HAP-1 (cell line): ENCODE measurements at regions not wholly inside any gene's neighbourhood (a gene's known extent, or its start where the extent isn't known, plus 50 kb on each side); places are given as distances from the start of the nearest gene placed in this dataset.

Source experiments
- DNase-seq, 2 experiments: peaks; one replicate each; pipeline ENCODE4 v3.0.0-alpha.2; 2016 to 2020; ENCODE audit warnings: low spot score in 2 of 2
- H3K27me3 ChIP-seq: fragments of 250-450 bp; sonication (Bioruptor Pico); 2 replicates; pipeline ENCODE4 v1.5.1; 2020; ENCODE audit warnings: low read depth, mild to moderate bottlenecking, moderate library complexity
- H3K36me3 ChIP-seq: fragments of 250-450 bp; sonication (Bioruptor Pico); replicated peaks from 2 replicates; pipeline ENCODE4 v1.5.1; 2020; ENCODE audit warnings: mild to moderate bottlenecking
- H3K4me1 ChIP-seq: fragments of 250-450 bp; sonication (Bioruptor Pico); 2 replicates; pipeline ENCODE4 v1.5.1; 2020; ENCODE audit warnings: mild to moderate bottlenecking
- H3K4me3 ChIP-seq: fragments of 250-450 bp; sonication (Bioruptor Pico); 2 replicates; pipeline ENCODE4 v1.5.1; 2020; ENCODE audit warnings: mild to moderate bottlenecking, moderate library complexity
- H3K9me3 ChIP-seq: fragments of 250-450 bp; sonication (Bioruptor Pico); 2 replicates; pipeline ENCODE4 v1.5.1; 2020; ENCODE audit warnings: mild to moderate bottlenecking, moderate library complexity
- in situ Hi-C: fragments of 300-500 bp; cut with MboI; formaldehyde crosslinking; loops from 3 replicates; pipeline ENCODE4 v1.14.3; 2020; ENCODE audit warnings: low sequenced_read_pairs, inconsistent platforms, mixed read lengths

DNA sequence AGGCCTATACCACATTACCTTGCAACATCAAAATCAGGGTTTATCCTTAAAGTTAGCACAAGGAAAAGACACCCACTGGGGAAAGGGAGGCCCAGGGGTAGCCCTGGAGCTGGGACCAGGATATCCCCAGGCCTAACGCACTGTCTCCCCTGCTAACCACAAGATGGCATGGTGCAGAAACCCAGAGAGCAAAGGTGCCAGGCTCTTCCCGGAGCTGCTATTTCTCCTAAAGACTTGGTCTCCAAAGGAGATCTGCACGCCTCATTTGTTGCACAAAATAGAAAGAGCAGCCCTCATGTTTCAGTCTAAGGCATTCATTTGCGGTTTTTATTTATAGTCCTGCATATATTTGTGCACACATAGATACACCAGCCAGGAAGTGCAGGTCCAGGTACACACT, 408.6 kb downstream of the SOX9 start:
- no peaks in the 10 kb centered on the region for H3K36me3 ChIP-seq
- no peak for DNase-seq
- no peaks in the 10 kb centered on the region for H3K9me3 ChIP-seq
- no peak overlapping the region for H3K4me3 ChIP-seq
- in situ Hi-C loops = no loop called here
- H3K27me3 ChIP-seq = no peaks in the 10 kb centered on the region
- no peaks in the 10 kb centered on the region for H3K4me1 ChIP-seq

DNA sequence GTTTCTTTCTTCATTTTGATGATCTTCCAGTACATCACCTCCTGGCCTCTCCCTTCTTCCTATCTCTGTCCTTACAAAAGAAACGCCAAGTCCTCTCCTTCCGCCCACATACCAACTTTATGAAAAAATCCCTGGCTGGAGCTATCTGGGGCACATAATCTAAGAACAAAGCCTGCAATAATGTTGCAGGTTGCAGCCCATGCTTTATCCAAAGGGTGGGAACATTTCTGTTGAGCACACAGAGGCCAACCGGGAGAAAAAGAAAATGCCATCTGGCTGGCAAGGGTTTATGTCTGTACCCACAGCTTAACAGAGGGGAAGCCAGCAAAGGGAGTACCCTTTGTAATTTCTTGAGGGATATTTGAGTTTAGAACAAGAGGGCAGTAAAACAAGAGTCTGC, 409.6 kb downstream of the SOX9 start:
- DNase-seq = no peak
- no peak overlapping the region for H3K4me3 ChIP-seq
- no peaks in the 10 kb centered on the region for H3K4me1 ChIP-seq
- no peaks in the 10 kb centered on the region for H3K9me3 ChIP-seq
- in situ Hi-C loops = no loop called here
- H3K27me3 ChIP-seq = no peaks in the 10 kb centered on the region
- H3K36me3 ChIP-seq = no peaks in the 10 kb centered on the region

DNA sequence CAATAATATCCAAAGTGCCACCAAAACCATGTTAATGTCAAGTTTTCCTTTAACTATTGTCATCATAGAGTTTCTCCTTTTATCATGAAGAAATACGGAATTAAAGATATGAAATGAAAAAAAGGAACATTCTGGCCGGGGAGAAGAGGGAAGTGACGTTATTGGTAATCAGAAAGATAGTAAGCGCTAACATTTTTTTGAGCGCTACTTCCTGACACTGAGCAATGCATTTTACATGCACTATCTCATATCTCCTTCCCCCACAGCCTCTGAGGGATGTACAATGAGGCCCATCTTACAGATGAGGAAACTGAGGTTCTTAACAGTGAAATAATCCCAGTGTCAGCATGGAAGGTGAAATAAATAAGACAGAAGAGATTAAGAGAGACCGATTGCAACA, 410.9 kb downstream of the SOX9 start:
- DNase-seq = no peak
- Histone ChIP-seq H3K4me3 (no peak overlapping the region), H3K4me1 (no peaks in the 10 kb centered on the region), H3K36me3 (no peaks in the 10 kb centered on the region), H3K9me3 (no peaks in the 10 kb centered on the region), H3K27me3 (no peaks in the 10 kb centered on the region)
- in situ Hi-C loops = no loop called here

DNA sequence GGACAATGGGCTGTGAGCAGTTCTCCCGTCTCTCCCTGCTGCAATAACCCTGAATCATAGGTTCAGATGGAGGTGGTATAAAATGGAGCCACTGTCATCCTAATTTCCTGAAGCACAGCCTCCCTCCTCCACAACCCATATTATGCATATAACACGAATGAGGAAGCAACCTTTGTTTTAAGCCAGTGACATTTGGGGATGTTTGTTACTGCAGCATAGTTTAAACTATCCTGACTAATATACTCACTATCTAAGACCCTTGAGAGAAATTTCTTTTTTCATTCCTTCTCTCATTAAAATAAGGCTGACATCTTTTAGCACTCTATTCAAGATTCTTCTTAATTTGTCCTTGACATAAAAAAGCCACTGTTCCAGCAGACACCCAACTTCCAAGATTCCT, 413.4 kb downstream of the SOX9 start:
- H3K36me3 ChIP-seq = no peaks in the 10 kb centered on the region
- H3K27me3 ChIP-seq = no peaks in the 10 kb centered on the region
- DNase-seq = no peak
- H3K4me1 ChIP-seq = no peaks in the 10 kb centered on the region
- no peak overlapping the region for H3K4me3 ChIP-seq
- H3K9me3 ChIP-seq = no peaks in the 10 kb centered on the region
- in situ Hi-C loops = no loop called here

DNA sequence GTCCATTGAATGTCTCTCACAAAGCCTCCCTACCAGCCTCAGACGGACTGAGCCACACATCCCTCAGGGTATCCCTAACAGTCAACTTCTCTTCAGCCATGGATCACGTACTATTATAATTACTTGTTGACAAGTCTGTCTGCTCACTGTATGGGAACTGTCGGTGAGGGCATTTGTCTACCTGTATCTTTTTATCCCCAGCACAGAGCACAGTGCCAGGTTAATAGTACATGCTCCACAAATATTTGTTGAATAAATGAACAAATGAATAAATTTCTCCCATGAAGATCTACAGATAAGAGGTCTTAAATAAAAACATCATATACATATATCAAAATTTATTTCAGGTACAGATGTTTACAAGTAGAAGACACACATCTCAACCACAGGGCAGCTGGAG, 414.0 kb downstream of the SOX9 start:
- H3K4me3 ChIP-seq = no peak overlapping the region
- no peaks in the 10 kb centered on the region for H3K9me3 ChIP-seq
- no peaks in the 10 kb centered on the region for H3K27me3 ChIP-seq
- no peaks in the 10 kb centered on the region for H3K4me1 ChIP-seq
- no peak for DNase-seq
- H3K36me3 ChIP-seq = no peaks in the 10 kb centered on the region
- in situ Hi-C loops = no loop called here

DNA sequence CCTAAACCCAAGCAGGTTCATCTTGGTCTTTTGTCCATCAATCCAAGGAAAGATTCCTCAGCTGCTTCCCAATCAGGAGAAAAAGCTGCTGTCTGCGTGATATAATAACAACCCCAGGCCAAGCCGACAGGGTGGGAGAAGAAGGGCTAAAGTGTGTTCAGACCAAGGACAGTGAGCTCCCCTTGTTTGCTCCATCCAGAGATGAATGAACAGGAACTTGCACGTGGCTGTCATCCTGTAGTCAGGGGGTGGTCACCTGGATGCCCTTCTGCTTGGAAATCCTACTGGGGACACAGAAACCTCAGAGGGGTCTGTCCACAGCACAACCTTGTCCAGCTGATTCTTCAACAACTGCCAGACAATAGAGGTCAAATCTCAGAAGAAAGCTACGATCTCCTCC, 414.5 kb downstream of the SOX9 start:
- Histone ChIP-seq H3K4me3 (no peak overlapping the region), H3K9me3 (no peaks in the 10 kb centered on the region), H3K4me1 (no peaks in the 10 kb centered on the region), H3K36me3 (no peaks in the 10 kb centered on the region), H3K27me3 (no peaks in the 10 kb centered on the region)
- in situ Hi-C loops = no loop called here
- DNase-seq = no peak

DNA sequence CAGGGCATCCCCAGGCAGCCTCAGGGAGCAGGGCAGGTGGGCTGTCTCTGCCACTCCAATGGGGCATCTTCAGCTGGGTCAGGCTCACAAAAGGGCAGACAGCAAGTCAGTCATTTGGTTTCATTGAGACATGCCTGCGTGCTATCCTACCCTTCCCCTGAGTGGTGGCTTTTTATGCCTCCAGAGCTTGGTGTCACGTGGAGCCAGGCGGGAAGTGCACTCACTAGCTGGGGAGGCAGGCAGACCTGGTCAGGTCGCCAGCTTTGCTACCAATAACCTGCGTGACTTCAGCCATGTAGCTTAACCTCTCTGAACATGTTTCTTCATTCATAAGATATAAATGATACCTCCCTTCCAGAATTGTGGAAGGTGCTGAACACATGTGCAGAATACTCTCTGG, 415.0 kb downstream of the SOX9 start:
- Histone ChIP-seq H3K4me1 (no peaks in the 10 kb centered on the region), H3K27me3 (no peaks in the 10 kb centered on the region), H3K9me3 (no peaks in the 10 kb centered on the region), H3K36me3 (no peaks in the 10 kb centered on the region), H3K4me3 (no peak overlapping the region)
- no peak for DNase-seq
- in situ Hi-C loops = no loop called here

DNA sequence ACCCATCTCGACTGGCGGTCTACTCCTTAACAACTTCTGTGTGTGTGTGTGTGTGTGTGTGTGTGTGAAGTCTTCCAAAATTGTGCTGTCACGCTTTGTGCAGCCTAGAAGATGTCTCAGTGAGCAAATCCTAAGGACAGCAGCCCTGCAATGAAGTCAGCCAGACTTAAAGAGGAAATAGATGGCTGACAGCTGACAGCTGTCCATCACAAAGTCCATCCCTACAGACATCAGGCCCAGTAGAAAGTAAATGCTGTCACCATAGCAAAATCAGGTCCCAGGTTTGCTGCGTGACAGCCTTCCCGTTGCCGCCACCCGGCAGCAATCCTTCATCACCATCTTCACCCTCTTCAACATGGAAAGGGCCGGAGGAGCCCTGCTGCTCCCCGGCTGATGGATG, 416.0 kb downstream of the SOX9 start:
- H3K36me3 ChIP-seq = no peaks in the 10 kb centered on the region
- in situ Hi-C loops = no loop called here

DNA sequence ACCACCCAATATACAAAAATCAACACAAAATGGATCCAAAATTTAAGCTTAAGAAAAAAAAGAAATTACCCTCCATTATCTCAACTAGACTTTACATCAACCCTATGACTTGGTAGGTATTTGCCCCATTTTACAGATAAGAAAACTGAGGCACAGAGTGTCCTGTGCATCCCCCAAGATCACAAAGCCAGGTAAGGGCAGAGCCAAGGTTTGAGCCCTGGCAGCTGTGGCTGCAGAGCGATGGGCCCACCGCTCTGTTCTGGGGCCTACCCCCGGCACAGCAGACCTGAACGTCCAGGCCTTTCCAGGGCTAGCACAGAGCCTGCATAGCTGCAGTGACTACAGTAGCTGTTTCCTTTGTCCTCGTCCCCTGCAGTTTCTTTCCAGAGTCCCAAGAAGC, 417.6 kb downstream of the SOX9 start:
- no peak overlapping the region for H3K4me3 ChIP-seq
- no peaks in the 10 kb centered on the region for H3K9me3 ChIP-seq
- H3K4me1 ChIP-seq = no peaks in the 10 kb centered on the region
- in situ Hi-C loops = no loop called here
- no peaks in the 10 kb centered on the region for H3K27me3 ChIP-seq
- no peaks in the 10 kb centered on the region for H3K36me3 ChIP-seq
- DNase-seq = no peak

More for the DNA sequence above, 416.0 kb downstream of the SOX9 start:
- Histone ChIP-seq H3K27me3 (no peaks in the 10 kb centered on the region), H3K4me3 (no peak overlapping the region), H3K4me1 (no peaks in the 10 kb centered on the region), H3K9me3 (no peaks in the 10 kb centered on the region)
- no peak for DNase-seq

DNA sequence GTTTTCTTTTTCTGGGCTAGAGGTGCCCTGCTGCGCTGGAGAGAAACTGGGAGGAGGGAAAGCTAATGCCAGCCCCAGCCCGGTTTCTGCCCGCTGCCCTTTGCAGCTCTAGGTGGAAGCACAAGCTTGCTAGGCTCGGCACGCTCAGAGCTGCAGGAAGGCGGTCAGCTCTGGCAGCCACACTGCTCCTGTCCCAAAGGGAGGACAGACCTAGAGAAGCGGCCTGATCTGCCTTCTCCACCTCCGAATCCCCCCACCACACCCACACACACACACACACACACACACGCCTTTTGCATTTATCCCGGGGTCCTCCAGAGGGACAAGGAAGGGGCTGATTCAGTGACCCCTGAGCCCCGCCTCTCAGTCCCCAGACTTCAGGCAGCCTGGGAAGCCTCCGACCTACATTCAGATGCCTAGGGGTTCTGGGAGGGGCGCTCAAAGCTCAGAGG, 418.1 kb downstream of the SOX9 start:
- Histone ChIP-seq H3K27me3 (no peaks in the 10 kb centered on the region), H3K9me3 (no peaks in the 10 kb centered on the region), H3K4me1 (no peaks in the 10 kb centered on the region), H3K4me3 (no peak overlapping the region), H3K36me3 (no peaks in the 10 kb centered on the region)
- in situ Hi-C loops = no loop called here
- DNase-seq = no peak

DNA sequence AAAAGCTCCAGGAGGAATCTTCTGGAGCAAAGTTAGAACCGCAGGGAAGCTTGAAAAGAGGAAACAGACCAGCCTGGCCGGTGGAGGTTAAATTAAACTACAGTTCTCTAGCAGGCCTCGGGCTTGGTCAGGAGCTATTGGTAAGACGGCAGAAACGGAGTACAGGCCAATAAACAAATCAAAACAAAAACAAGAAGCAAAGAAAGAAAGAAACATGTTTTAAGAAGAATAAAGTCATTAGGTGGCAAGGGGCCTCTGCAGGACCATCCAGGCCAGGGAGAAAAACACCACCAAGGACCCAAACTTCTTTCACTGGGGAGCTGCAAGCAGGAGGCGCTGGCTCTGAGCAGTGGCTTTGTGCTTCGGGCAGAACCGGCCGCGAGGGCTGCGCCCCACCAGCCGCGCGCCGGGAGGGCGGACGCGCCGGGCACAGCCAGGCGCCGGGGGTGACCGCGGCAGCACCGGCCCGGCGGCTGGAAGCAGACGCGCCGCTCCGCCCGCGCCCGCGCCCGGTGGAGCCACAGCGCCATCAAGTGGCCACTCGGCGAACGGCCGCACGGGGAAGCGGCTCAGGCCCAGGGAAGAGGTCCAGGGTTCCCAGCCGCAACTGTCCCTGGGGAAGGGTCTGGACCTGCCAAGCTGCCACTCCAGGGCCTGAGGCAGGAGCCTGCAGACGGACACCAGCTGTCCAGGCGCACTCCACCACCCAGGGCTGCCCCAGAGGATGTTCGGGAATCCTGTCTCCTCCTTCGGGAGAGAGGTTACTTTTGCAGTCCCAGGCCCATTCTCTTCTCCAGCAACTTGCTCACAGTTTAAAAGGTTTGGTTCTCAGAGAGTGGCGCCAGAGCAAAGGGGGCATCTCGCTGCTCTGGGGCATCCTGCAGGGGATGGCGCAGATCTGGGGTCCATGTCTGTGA, 419.4 kb downstream of the SOX9 start:
- in situ Hi-C loops = loop anchor here (10.0 kb wide), 1 partner anchor 1905 kb away; no protein-coding TSS in a partner anchor
- no peaks in the 10 kb centered on the region for H3K36me3 ChIP-seq
- no peaks in the 10 kb centered on the region for H3K9me3 ChIP-seq
- H3K4me1 ChIP-seq = no peaks in the 10 kb centered on the region
- H3K27me3 ChIP-seq = no peaks in the 10 kb centered on the region
- H3K4me3 ChIP-seq = no peak overlapping the region
- DNase-seq = peak; percentile 19 to 73

DNA sequence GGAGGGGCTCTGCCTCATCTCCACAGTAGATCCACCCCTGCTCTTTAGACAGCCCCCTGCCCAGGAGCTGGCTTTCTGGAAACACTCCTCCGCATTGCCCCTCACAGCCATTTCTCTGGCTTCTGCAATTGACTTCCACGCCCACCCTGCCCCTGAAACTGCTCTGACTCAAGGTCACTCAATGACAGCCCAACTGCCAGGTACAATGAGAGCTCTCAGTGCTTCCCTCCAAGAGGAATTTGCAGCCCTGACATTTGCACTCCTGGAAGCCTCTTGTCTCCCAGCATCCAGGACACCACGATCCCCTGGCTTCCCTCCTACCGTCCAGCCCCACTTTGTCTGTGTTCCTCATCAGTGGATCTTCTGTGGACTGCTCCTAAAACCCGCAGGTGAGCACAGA, 421.5 kb downstream of the SOX9 start:
- no peaks in the 10 kb centered on the region for H3K27me3 ChIP-seq
- no peaks in the 10 kb centered on the region for H3K4me1 ChIP-seq
- in situ Hi-C loops = loop anchor here (10.0 kb wide), 1 partner anchor 1908 kb away; no protein-coding TSS in a partner anchor
- H3K9me3 ChIP-seq = no peaks in the 10 kb centered on the region
- no peak overlapping the region for H3K4me3 ChIP-seq
- DNase-seq = no peak
- H3K36me3 ChIP-seq = no peaks in the 10 kb centered on the region

DNA sequence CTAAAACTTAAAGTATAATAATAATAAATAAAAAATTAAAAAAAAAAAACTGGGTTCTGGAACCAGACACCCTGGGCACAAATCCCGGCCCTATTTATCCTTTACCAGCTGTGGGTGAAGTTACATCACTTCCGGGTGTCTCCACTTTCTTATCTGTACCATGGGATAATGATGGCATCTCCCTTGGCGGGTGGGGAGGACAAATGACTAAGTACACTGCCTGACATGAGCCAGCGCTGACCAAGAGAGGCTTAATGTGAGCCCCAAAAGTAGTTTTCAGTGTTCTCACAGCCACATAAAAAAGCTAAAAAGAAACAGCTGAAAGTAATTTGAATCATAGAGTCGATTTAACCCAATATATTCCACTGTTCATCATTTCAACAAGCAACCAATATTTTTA, 424.9 kb downstream of the SOX9 start:
- in situ Hi-C loops = loop anchor here (10.0 kb wide), 1 partner anchor 1911 kb away; no protein-coding TSS in a partner anchor

DNA sequence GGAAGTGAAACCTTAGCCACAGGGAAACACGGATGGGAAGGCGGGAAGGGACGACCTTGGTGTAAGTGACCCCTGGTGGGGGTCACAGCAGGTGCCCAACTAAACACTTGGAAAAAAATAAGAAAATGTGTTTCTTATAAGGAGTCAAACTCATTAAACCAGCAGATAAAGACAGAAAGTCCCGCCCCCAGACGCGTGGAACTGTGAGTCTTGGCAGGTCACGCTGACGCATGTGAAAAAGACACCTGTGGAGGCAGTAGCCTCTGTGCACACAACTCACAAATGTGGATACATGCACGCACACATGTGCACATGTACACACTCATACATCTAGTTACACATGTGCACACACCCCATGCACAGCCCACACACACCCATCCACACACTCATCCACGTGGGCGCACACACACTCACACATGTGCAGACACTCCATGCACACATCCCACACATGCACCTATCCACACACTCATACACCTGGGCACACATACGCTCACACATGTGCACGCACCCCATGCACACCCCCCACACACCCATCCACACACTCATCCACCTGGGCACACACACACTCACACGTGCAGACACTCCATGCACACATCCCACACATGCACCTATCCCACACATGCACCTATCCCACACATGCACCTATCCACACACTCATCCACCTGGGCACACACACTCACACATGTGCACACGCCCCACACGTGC, 432.4 kb downstream of the SOX9 start:
- Histone ChIP-seq H3K4me1 (no peaks in the 10 kb centered on the region), H3K4me3 (no peak overlapping the region), H3K36me3 (no peaks in the 10 kb centered on the region), H3K9me3 (no peaks in the 10 kb centered on the region), H3K27me3 (no peaks in the 10 kb centered on the region)
- in situ Hi-C loops = loop anchor here (25.0 kb wide), 2 partner anchors 609 to 809 kb away; partner anchors contain the start of gene SSTR2
- DNase-seq = no peak

More for the DNA sequence above, 424.9 kb downstream of the SOX9 start:
- H3K4me1 ChIP-seq = no peaks in the 10 kb centered on the region
- H3K4me3 ChIP-seq = no peak overlapping the region
- H3K27me3 ChIP-seq = no peaks in the 10 kb centered on the region
- no peaks in the 10 kb centered on the region for H3K36me3 ChIP-seq
- DNase-seq = no peak
- H3K9me3 ChIP-seq = no peaks in the 10 kb centered on the region
